ENCODE measurements at regions not wholly inside any gene's neighbourhood (a gene's known extent, or its start where the extent isn't known, plus 50 kb on each side); places are given as distances from the start of the nearest gene placed in this dataset.
"Not testable (repeated sequence)": the region's sequence is repeated elsewhere in the genome, so short reads cannot be mapped to it uniquely, and the experiment has no call there.

- no peaks in the 10 kb centered on the region for H4K20me1 ChIP-seq (ENCODE audit: insufficient read depth, low read length)
- DNase-seq (ENCODE audit: low spot score), result no peak
- no peaks in the 10 kb centered on the region for H3K9me2 ChIP-seq (ENCODE audit: insufficient read depth, low read length)
- no peaks in the 10 kb centered on the region for H3K79me2 ChIP-seq (ENCODE audit: insufficient read depth, low read depth, low read length)
- H3K27ac ChIP-seq (ENCODE audit: low read depth, low read length, poor library complexity, severe bottlenecking), result no peak overlapping the region
- H2AFZ ChIP-seq (ENCODE audit: low read length), result no peak overlapping the region
- H3K4me1 ChIP-seq (ENCODE audit: insufficient read depth, low read length, poor library complexity, severe bottlenecking), result no peaks in the 10 kb centered on the region
- H3K4me3 ChIP-seq (ENCODE audit: low read depth, low read length, poor library complexity, severe bottlenecking), result no peak overlapping the region
- ChIA-PET POLR2A (no interaction called here), CTCF (ENCODE audit: unreplicated experiment) (no interaction called here)
- intact Hi-C loops (cut with micrococcal nuclease; ENCODE audit: unreplicated experiment), result no loop called here
- no peak overlapping the region for H3K4me2 ChIP-seq (ENCODE audit: low read length)
- H3K9me3 ChIP-seq (ENCODE audit: low read length), result 0 out of 2 replicates have a peak, but pooled peaks cover 5% of the 10 kb centered on the region
- no peaks in the 10 kb centered on the region for H3K36me3 ChIP-seq (ENCODE audit: insufficient read depth, low read length)
- TF ChIP-seq EZH2phosphoT487 (IDR thresholded peaks at IDR 0.05; ENCODE audit: borderline replicate concordance, low read depth, low read length), result no peak
- TF ChIP-seq, protein P1, sequence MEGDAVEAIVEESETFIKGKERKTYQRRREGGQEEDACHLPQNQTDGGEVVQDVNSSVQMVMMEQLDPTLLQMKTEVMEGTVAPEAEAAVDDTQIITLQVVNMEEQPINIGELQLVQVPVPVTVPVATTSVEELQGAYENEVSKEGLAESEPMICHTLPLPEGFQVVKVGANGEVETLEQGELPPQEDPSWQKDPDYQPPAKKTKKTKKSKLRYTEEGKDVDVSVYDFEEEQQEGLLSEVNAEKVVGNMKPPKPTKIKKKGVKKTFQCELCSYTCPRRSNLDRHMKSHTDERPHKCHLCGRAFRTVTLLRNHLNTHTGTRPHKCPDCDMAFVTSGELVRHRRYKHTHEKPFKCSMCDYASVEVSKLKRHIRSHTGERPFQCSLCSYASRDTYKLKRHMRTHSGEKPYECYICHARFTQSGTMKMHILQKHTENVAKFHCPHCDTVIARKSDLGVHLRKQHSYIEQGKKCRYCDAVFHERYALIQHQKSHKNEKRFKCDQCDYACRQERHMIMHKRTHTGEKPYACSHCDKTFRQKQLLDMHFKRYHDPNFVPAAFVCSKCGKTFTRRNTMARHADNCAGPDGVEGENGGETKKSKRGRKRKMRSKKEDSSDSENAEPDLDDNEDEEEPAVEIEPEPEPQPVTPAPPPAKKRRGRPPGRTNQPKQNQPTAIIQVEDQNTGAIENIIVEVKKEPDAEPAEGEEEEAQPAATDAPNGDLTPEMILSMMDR (conservative IDR thresholded peaks at IDR 0.05; ENCODE audit: low read length), result no peak
- BruUV-seq (replicated peaks), result no TSS peak
Measured at GRCh38 chr2:242059566-242059965, 190.0 kb downstream of the RTP5 start.

- Histone ChIP-seq H2AFZ (ENCODE audit: low read length) (no peak overlapping the region), H3K4me1 (ENCODE audit: insufficient read depth, low read length, poor library complexity, severe bottlenecking) (no peaks in the 10 kb centered on the region), H3K27ac (ENCODE audit: low read depth, low read length, poor library complexity, severe bottlenecking) (no peak overlapping the region), H3K79me2 (ENCODE audit: insufficient read depth, low read depth, low read length) (no peaks in the 10 kb centered on the region), H3K36me3 (ENCODE audit: insufficient read depth, low read length) (no peaks in the 10 kb centered on the region), H3K9me2 (ENCODE audit: insufficient read depth, low read length) (no peaks in the 10 kb centered on the region), H4K20me1 (ENCODE audit: insufficient read depth, low read length) (no peaks in the 10 kb centered on the region), H3K4me3 (ENCODE audit: low read depth, low read length, poor library complexity, severe bottlenecking) (no peak overlapping the region), H3K9me3 (ENCODE audit: low read length) (0 out of 2 replicates have a peak, but pooled peaks cover 5% of the 10 kb centered on the region), H3K4me2 (ENCODE audit: low read length) (no peak overlapping the region)
- TF ChIP-seq, protein P1 (conservative IDR thresholded peaks at IDR 0.05; ENCODE audit: low read length), result no peak
- TF ChIP-seq EZH2phosphoT487 (IDR thresholded peaks at IDR 0.05; ENCODE audit: borderline replicate concordance, low read depth, low read length), result no peak
- DNase-seq (ENCODE audit: low spot score), result no peak
- intact Hi-C loops (cut with micrococcal nuclease; ENCODE audit: unreplicated experiment), result no loop called here
- BruUV-seq (replicated peaks), result no TSS peak
- POLR2A ChIA-PET, result interaction anchor here (0.7 kb wide), 1 partner anchor 1187 kb away, joined by 3 read pairs; no protein-coding TSS in a partner anchor
- CTCF ChIA-PET (ENCODE audit: unreplicated experiment), result no interaction called here
Measured at GRCh38 chr2:242060212-242060835, 190.8 kb downstream of the RTP5 start.

DNA sequence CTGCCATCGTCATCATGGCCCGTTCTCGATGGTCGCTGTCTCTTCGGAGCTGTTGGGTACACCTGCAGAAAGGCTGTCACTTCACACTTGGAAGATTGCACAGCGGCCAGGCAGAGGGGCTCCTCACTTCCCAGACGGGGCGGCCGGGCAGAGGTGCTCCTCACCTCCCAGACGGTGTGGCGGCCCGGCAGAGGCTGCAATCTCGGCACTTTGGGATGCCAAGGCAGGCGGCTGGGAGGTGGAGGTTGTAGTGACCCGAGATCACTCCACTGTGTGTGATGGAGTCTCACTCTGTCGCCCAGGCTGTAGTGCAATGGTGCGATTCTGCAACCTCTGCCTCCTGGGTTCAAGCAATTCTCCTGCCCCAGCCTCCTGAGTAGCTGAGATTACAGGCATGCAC is 192.4 kb downstream of the RTP5 start:
- H3K79me2 ChIP-seq (ENCODE audit: insufficient read depth, low read depth, low read length); DNase-seq (ENCODE audit: low spot score); H3K27ac ChIP-seq (ENCODE audit: low read depth, low read length, poor library complexity, severe bottlenecking); H3K4me1 ChIP-seq (ENCODE audit: insufficient read depth, low read length, poor library complexity, severe bottlenecking); H3K36me3 ChIP-seq (ENCODE audit: insufficient read depth, low read length); H3K4me2 ChIP-seq (ENCODE audit: low read length); H3K9me2 ChIP-seq (ENCODE audit: insufficient read depth, low read length); intact Hi-C loops (cut with micrococcal nuclease; ENCODE audit: unreplicated experiment); H3K9me3 ChIP-seq (ENCODE audit: low read length); H2AFZ ChIP-seq (ENCODE audit: low read length); CTCF ChIA-PET (ENCODE audit: unreplicated experiment); H3K4me3 ChIP-seq (ENCODE audit: low read depth, low read length, poor library complexity, severe bottlenecking); H4K20me1 ChIP-seq (ENCODE audit: insufficient read depth, low read length); POLR2A ChIA-PET; BruUV-seq (replicated peaks): not testable (repeated sequence)
